ENCODE measurements at regions not wholly inside any gene's neighbourhood (a gene's known extent, or its start where the extent isn't known, plus 50 kb on each side); places are given as distances from the start of the nearest gene placed in this dataset.

DNA sequence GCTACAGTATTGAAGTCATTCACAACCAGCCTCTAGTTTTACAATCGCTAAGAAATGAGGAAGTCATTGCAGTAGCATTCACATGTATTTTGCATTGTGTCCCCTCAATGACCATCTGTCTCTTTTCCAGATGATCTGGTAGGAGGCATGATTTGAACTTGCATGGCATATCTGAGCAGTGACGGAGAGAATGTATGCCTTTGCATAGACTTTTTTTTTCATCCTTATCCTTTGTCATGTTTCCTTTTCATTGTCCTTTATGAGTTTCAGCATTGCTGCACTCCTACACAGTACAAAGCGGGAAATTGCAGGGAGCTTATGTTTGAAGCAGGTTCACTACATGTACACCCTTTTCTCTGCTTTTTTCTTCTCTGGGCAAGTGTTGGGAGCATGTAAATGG lies 516.4 kb upstream of the GRIA3 start:
- DNase-seq (ENCODE audit: insufficient read length, low spot score) (no peak), FAIRE-seq (no peak)
- TF ChIP-seq POU2F2 (IDR thresholded peaks at IDR 0.05; ENCODE audit: low read depth, low read length) = no peak
- TF ChIP-seq POLR2AphosphoS5 (IDR thresholded peaks at IDR 0.05; ENCODE audit: low read depth, low read length) = no peak
- no peak for TF ChIP-seq TAF1 (IDR thresholded peaks at IDR 0.05; ENCODE audit: low read depth, low read length)
- no peak for TF ChIP-seq SPI1 (IDR thresholded peaks at IDR 0.05; ENCODE audit: low read depth, low read length)
- TF ChIP-seq POLR2A (IDR thresholded peaks at IDR 0.05; ENCODE audit: low read depth, low read length) = no peak
- no peak for TF ChIP-seq PAX5 (IDR thresholded peaks at IDR 0.05; ENCODE audit: insufficient read depth, low read length, severe bottlenecking)

DNA sequence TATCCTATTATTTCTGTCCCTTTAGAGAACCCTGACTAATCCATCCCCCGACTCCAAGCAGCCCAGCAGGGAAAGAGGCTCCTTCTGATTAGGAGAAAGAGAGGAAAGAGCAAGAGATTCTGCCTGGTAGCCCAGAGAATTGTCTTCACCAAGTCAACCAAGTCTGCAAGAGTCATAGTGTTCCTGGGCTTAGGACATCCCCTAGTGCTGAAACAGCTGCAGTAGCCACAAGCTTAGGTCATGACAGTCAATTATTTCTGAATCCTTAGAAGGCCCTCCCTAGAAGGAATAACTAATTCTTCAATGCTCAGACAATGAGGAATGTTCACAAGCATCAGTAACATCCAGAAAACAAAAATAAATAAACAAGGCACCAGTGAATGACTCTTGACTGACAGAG lies 480.3 kb upstream of the GRIA3 start:
- FAIRE-seq (no peak), DNase-seq (ENCODE audit: insufficient read length, low spot score) (no peak)
- TF ChIP-seq PAX5 (IDR thresholded peaks at IDR 0.05; ENCODE audit: insufficient read depth, low read length, severe bottlenecking) (no peak), TAF1 (IDR thresholded peaks at IDR 0.05; ENCODE audit: low read depth, low read length) (no peak), POU2F2 (IDR thresholded peaks at IDR 0.05; ENCODE audit: low read depth, low read length) (no peak), POLR2A (IDR thresholded peaks at IDR 0.05; ENCODE audit: low read depth, low read length) (no peak), POLR2AphosphoS5 (IDR thresholded peaks at IDR 0.05; ENCODE audit: low read depth, low read length) (no peak), SPI1 (IDR thresholded peaks at IDR 0.05; ENCODE audit: low read depth, low read length) (no peak)

DNA sequence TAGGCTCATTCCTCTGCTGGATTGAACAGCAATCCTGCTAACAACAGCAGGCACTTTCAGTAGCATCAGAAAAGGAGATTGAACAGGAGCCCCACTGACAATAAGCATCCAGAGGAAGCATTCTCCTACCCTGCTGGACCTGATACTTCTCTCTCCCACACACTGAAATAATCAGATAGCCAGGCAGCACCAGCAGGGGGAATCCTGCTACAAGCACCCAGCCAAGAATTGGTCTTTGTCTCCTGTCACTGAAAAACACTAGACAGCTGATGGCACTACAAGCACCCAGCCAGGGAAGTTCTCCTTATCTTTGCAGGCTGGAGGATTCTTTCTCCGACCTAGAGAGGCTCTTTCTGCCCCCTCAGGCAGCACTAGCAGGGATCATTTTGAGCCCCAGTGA lies 444.3 kb upstream of the GRIA3 start:
- TF ChIP-seq PAX5 (IDR thresholded peaks at IDR 0.05; ENCODE audit: insufficient read depth, low read length, severe bottlenecking) (no peak), POLR2A (IDR thresholded peaks at IDR 0.05; ENCODE audit: low read depth, low read length) (no peak)
- DNase-seq (ENCODE audit: insufficient read length, low spot score) (no peak), FAIRE-seq (no peak)

DNA sequence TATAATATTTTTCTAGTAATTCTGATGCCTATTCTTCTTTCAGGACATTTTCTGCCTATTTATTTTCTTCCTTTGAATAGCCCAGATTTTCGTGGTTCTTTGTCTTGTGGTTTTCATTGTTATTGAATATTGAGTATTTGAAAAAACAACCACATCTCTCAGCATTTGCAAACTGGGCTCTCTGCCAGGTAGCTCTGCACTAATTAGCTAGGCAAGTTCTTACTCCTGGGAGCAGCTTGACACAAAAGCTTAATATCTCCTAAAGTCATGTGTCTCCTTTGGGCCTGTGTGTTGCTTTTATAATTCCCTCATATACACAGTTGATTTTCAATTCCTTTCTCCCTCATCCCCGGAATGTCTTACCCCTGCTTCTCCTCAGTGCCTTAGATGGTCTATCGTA lies 413.5 kb upstream of the GRIA3 start:
- no peak for DNase-seq (ENCODE audit: insufficient read length, low spot score)
- FAIRE-seq = no peak
- no peak for TF ChIP-seq PAX5 (IDR thresholded peaks at IDR 0.05; ENCODE audit: insufficient read depth, low read length, severe bottlenecking)
- TF ChIP-seq POU2F2 (IDR thresholded peaks at IDR 0.05; ENCODE audit: low read depth, low read length) = no peak
- TF ChIP-seq SPI1 (IDR thresholded peaks at IDR 0.05; ENCODE audit: low read depth, low read length) = no peak
- TF ChIP-seq POLR2A (IDR thresholded peaks at IDR 0.05; ENCODE audit: low read depth, low read length) = no peak
- no peak for TF ChIP-seq POLR2AphosphoS5 (IDR thresholded peaks at IDR 0.05; ENCODE audit: low read depth, low read length)
- TF ChIP-seq TAF1 (IDR thresholded peaks at IDR 0.05; ENCODE audit: low read depth, low read length) = no peak

DNA sequence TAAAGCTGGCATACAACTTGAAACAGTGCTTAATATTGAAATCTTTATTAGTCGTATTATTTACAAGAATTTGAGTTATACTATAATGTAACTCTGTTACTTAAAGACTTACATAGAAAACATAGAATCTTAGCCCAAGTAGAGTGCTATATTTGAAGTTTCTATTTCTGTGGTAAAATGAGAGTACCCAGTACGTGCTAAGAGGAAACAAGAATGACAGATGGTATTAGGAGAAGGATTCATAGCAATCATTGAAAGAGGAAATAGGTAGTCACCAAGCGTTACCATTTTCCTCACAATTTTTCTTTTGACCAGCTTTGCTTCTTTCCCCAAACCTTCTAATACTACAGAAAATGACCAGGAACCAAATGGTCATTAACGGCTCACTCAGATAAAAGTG lies 412.1 kb upstream of the GRIA3 start:
- FAIRE-seq = no peak
- no peak for TF ChIP-seq TAF1 (IDR thresholded peaks at IDR 0.05; ENCODE audit: low read depth, low read length)
- TF ChIP-seq SPI1 (IDR thresholded peaks at IDR 0.05; ENCODE audit: low read depth, low read length) = no peak
- TF ChIP-seq POLR2A (IDR thresholded peaks at IDR 0.05; ENCODE audit: low read depth, low read length) = no peak
- TF ChIP-seq PAX5 (IDR thresholded peaks at IDR 0.05; ENCODE audit: insufficient read depth, low read length, severe bottlenecking) = no peak
- no peak for TF ChIP-seq POLR2AphosphoS5 (IDR thresholded peaks at IDR 0.05; ENCODE audit: low read depth, low read length)
- no peak for TF ChIP-seq POU2F2 (IDR thresholded peaks at IDR 0.05; ENCODE audit: low read depth, low read length)
- DNase-seq (ENCODE audit: insufficient read length, low spot score) = no peak

DNA sequence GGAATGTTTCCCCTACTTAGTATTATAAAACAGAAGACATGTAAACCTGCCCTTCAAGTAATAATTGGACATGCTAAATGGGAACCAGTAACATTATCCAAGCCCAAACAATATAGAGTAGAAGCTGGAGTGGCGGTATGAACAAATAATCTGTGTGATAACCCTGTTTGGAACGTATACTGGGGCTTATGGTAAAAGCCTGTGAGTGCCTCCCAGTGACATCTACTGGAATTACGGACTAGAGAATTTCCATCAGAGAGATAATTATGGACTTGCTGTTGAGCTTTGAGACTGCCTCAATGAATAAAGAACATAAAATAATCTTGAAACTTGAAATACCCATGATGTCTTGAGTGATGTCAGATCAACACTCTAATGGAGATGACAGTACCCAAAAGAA lies 406.3 kb upstream of the GRIA3 start:
- no peak for FAIRE-seq
- TF ChIP-seq POLR2AphosphoS5 (IDR thresholded peaks at IDR 0.05; ENCODE audit: low read depth, low read length) (no peak), SPI1 (IDR thresholded peaks at IDR 0.05; ENCODE audit: low read depth, low read length) (no peak)
- no peak for DNase-seq (ENCODE audit: insufficient read length, low spot score)

DNA sequence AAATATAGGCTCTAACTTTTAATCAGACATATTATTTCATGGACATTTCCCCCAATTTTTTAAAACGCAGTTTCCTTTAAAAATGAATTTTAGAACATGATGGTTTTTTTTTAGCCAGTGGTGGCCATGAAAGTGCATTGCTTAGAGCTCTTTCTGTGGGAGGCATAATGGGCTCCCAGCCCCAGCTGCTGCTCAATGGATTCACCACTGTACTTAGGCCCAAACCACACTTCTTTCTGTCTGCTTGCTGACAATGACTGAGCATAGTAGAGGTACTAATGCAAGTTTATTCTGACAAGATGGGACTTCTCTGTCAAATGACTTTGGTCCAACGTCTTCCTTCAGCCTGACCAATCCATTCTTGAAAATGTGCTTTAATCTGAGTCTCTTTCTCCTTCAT lies 400.2 kb upstream of the GRIA3 start:
- no peak for FAIRE-seq
- DNase-seq (ENCODE audit: insufficient read length, low spot score) = no peak
- no peak for TF ChIP-seq POU2F2 (IDR thresholded peaks at IDR 0.05; ENCODE audit: low read depth, low read length)
- TF ChIP-seq PAX5 (IDR thresholded peaks at IDR 0.05; ENCODE audit: insufficient read depth, low read length, severe bottlenecking) = no peak
- no peak for TF ChIP-seq POLR2AphosphoS5 (IDR thresholded peaks at IDR 0.05; ENCODE audit: low read depth, low read length)
- TF ChIP-seq POLR2A (IDR thresholded peaks at IDR 0.05; ENCODE audit: low read depth, low read length) = no peak

DNA sequence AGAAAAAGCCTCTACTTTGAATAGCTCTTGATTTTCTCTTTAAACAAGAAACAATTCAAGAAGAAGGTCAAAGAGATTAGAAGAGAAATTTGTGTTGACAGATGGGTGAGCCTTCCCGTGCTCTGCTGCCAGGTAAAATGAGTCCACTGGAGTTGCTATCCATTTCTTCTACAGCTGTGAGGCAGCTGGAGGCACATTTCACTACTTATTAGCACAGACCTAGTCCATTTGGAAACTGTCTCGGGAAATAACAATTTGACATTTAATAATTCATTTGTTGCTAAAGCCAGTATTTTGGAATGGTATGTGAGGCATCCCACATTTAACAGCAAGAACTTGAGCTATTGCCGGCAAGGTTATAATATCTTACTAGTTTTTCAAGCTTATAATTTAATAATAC lies 396.8 kb upstream of the GRIA3 start:
- no peak for FAIRE-seq
- no peak for DNase-seq (ENCODE audit: insufficient read length, low spot score)
- TF ChIP-seq SPI1 (IDR thresholded peaks at IDR 0.05; ENCODE audit: low read depth, low read length) (no peak), POU2F2 (IDR thresholded peaks at IDR 0.05; ENCODE audit: low read depth, low read length) (no peak), PAX5 (IDR thresholded peaks at IDR 0.05; ENCODE audit: insufficient read depth, low read length, severe bottlenecking) (no peak), POLR2A (IDR thresholded peaks at IDR 0.05; ENCODE audit: low read depth, low read length) (no peak)

DNA sequence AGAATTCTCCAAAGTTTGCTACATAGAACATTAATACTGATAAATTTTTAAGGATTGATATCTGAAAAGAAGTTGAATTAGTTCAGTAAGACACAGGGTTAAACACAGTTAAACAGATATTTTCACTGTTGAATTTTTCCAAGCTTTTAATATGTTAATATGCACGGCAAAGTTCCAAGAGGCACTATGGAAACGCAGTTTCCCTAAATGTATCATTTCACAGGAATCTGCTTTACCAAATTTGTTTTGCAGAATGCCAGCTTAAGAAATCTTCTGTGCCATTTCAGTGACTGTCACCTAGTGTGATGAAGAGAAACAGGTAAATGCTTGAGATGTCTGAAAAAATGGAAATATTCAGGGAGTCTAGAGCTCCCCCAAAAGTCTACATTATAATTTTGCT lies 395.9 kb upstream of the GRIA3 start:
- no peak for FAIRE-seq
- no peak for DNase-seq (ENCODE audit: insufficient read length, low spot score)
- TF ChIP-seq SPI1 (IDR thresholded peaks at IDR 0.05; ENCODE audit: low read depth, low read length) (no peak), POLR2A (IDR thresholded peaks at IDR 0.05; ENCODE audit: low read depth, low read length) (no peak), POU2F2 (IDR thresholded peaks at IDR 0.05; ENCODE audit: low read depth, low read length) (no peak), POLR2AphosphoS5 (IDR thresholded peaks at IDR 0.05; ENCODE audit: low read depth, low read length) (no peak), PAX5 (IDR thresholded peaks at IDR 0.05; ENCODE audit: insufficient read depth, low read length, severe bottlenecking) (no peak), TAF1 (IDR thresholded peaks at IDR 0.05; ENCODE audit: low read depth, low read length) (no peak)

DNA sequence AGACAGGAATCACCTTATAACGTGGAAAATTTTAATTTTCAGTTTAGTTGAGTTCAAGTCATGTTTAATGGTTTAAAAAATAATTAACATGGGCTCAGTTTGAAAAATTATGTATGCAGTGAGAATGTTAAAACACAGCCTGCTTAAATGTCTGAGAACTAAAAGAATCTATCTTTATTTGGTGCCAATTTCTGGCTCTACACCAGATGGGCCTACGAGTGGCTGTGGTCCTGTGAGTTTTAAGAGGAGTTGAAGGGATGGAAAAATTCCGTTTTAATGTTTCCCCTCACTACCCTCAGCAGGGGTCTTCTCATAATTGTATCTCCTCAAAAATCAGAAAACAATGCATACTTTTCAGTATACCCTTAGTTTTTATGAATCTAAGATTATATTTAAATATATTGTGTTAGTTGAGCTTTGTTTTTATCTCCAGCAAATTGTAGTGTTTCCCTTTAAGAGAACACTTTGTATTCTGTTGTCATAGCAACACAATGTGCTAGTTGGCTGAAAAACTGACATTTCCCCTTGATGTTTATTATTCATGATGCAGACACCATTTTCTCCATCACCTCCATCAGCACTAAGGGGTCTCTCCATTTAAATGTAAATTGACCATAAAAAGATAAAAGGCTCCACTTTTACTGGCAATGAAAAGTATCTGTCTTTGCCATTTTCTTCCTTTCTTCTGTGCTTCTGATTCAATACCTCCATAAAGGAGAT lies 393.5 kb upstream of the GRIA3 start:
- FAIRE-seq = no peak
- no peak for DNase-seq (ENCODE audit: insufficient read length, low spot score)

More for the DNA sequence above, 393.5 kb upstream of the GRIA3 start:
- TF ChIP-seq POU2F2 (IDR thresholded peaks at IDR 0.05; ENCODE audit: low read depth, low read length) (no peak), SPI1 (IDR thresholded peaks at IDR 0.05; ENCODE audit: low read depth, low read length) (no peak), POLR2AphosphoS5 (IDR thresholded peaks at IDR 0.05; ENCODE audit: low read depth, low read length) (no peak), POLR2A (IDR thresholded peaks at IDR 0.05; ENCODE audit: low read depth, low read length) (no peak), PAX5 (IDR thresholded peaks at IDR 0.05; ENCODE audit: insufficient read depth, low read length, severe bottlenecking) (no peak), TAF1 (IDR thresholded peaks at IDR 0.05; ENCODE audit: low read depth, low read length) (no peak)
